NCI-H2196 treated with DMSO at 0.1 percent for 48 hours (cell line): ENCODE measurements at regions not wholly inside any gene's neighbourhood (a gene's known extent, or its start where the extent isn't known, plus 50 kb on each side); places are given as distances from the start of the nearest gene placed in this dataset.

Source experiments
- DNase-seq: peaks from one replicate; lab custom pipeline; 2025; ENCODE audit not compliant: unreplicated experiment; lab: John Stamatoyannopoulos, UW

GRCh38 chr9:80437825-80438224 is 866.1 kb downstream of the TLE4 start:
- no peak for DNase-seq

- no peak for DNase-seq
Observed at GRCh38 chr9:80437091-80437640, 865.4 kb downstream of the TLE4 start.

GRCh38 chr9:80435591-80435990 is 863.8 kb downstream of the TLE4 start:
- no peak for DNase-seq

GRCh38 chr9:80426992-80427391 is 855.2 kb downstream of the TLE4 start:
- DNase-seq, result no peak

- DNase-seq, result no peak
Observed at GRCh38 chr9:80417211-80417773, 845.5 kb downstream of the TLE4 start.

- DNase-seq, result no peak
Observed at GRCh38 chr9:80410106-80410505, 838.3 kb downstream of the TLE4 start.

GRCh38 chr9:80407220-80407619 is 835.5 kb downstream of the TLE4 start:
- DNase-seq, result no peak

GRCh38 chr9:80401243-80401642 is 829.5 kb downstream of the TLE4 start:
- no peak for DNase-seq

- DNase-seq, result no peak
Observed at GRCh38 chr9:80400624-80401230, 829.0 kb downstream of the TLE4 start.

- DNase-seq, result no peak
Observed at GRCh38 chr9:80399606-80400005, 827.8 kb downstream of the TLE4 start.

GRCh38 chr9:80387828-80388227 is 816.1 kb downstream of the TLE4 start:
- no peak for DNase-seq

- DNase-seq, result no peak
Observed at GRCh38 chr9:80385246-80385645, 813.5 kb downstream of the TLE4 start.

- no peak for DNase-seq
Observed at GRCh38 chr9:80383331-80383730, 811.6 kb downstream of the TLE4 start.

- no peak for DNase-seq
Observed at GRCh38 chr9:80382211-80382891, 810.6 kb downstream of the TLE4 start.

GRCh38 chr9:80380301-80380700 is 808.5 kb downstream of the TLE4 start:
- no peak for DNase-seq

- DNase-seq, result no peak
Observed at GRCh38 chr9:80378669-80379293, 807.0 kb downstream of the TLE4 start.

- no peak for DNase-seq
Observed at GRCh38 chr9:80376180-80376579, 804.4 kb downstream of the TLE4 start.

- no peak for DNase-seq
Observed at GRCh38 chr9:80375477-80375876, 803.7 kb downstream of the TLE4 start.

- DNase-seq, result no peak
Observed at GRCh38 chr9:80369641-80370040, 797.9 kb downstream of the TLE4 start.

- DNase-seq, result no peak
Observed at GRCh38 chr9:80366626-80367025, 794.9 kb downstream of the TLE4 start.

GRCh38 chr9:80359941-80360881 is 788.4 kb downstream of the TLE4 start:
- no peak for DNase-seq
